ENCODE measurements at regions not wholly inside any gene's neighbourhood (a gene's known extent, or its start where the extent isn't known, plus 50 kb on each side); places are given as distances from the start of the nearest gene placed in this dataset.

- Histone ChIP-seq H3K36me3 (replicated peaks; ENCODE audit: low read depth, low read length) (no peaks in the 10 kb centered on the region), H3K27ac (ENCODE audit: low read length) (no peak overlapping the region), H3K4me3 (ENCODE audit: low read length) (no peak overlapping the region), H3K79me2 (ENCODE audit: low read length) (no peaks in the 10 kb centered on the region), H3K27me3 (ENCODE audit: low read depth, low read length) (no peaks in the 10 kb centered on the region), H4K20me1 (ENCODE audit: insufficient read depth, low read length) (no peaks in the 10 kb centered on the region), H3K9ac (ENCODE audit: low read length) (no peak overlapping the region), H2AFZ (ENCODE audit: low read depth, low read length) (no peak overlapping the region), H3K9me3 (ENCODE audit: insufficient read depth, low read length) (no peaks in the 10 kb centered on the region), H3K4me1 (ENCODE audit: low read length) (no peaks in the 10 kb centered on the region), H3K4me2 (ENCODE audit: low read length) (no peak overlapping the region)
- TF ChIP-seq CTCF (IDR thresholded peaks at IDR 0.05; ENCODE audit: low read depth, low read length) (no peak), EZH2phosphoT487 (IDR thresholded peaks at IDR 0.05; ENCODE audit: low read depth) (no peak)
Measured at GRCh38 chr1:96240438-96240837, 481.1 kb upstream of the PTBP2 start.

- H3K4me1 ChIP-seq (ENCODE audit: low read length) = no peaks in the 10 kb centered on the region
- TF ChIP-seq EZH2phosphoT487 (IDR thresholded peaks at IDR 0.05; ENCODE audit: low read depth) (no peak), CTCF (IDR thresholded peaks at IDR 0.05; ENCODE audit: low read depth, low read length) (no peak)
- H3K36me3 ChIP-seq (replicated peaks; ENCODE audit: low read depth, low read length) = no peaks in the 10 kb centered on the region
- no peaks in the 10 kb centered on the region for H3K79me2 ChIP-seq (ENCODE audit: low read length)
- no peaks in the 10 kb centered on the region for H3K9me3 ChIP-seq (ENCODE audit: insufficient read depth, low read length)
- no peak overlapping the region for H3K9ac ChIP-seq (ENCODE audit: low read length)
- H4K20me1 ChIP-seq (ENCODE audit: insufficient read depth, low read length) = no peaks in the 10 kb centered on the region
- no peak overlapping the region for H3K27ac ChIP-seq (ENCODE audit: low read length)
- H2AFZ ChIP-seq (ENCODE audit: low read depth, low read length) = no peak overlapping the region
- H3K4me3 ChIP-seq (ENCODE audit: low read length) = no peak overlapping the region
- no peak overlapping the region for H3K4me2 ChIP-seq (ENCODE audit: low read length)
- no peaks in the 10 kb centered on the region for H3K27me3 ChIP-seq (ENCODE audit: low read depth, low read length)
Measured at GRCh38 chr1:96253246-96254035, 468.1 kb upstream of the PTBP2 start.

- TF ChIP-seq CTCF (IDR thresholded peaks at IDR 0.05; ENCODE audit: low read depth, low read length) (no peak), EZH2phosphoT487 (IDR thresholded peaks at IDR 0.05; ENCODE audit: low read depth) (no peak)
- Histone ChIP-seq H3K79me2 (ENCODE audit: low read length) (no peaks in the 10 kb centered on the region), H4K20me1 (ENCODE audit: insufficient read depth, low read length) (no peaks in the 10 kb centered on the region), H3K4me2 (ENCODE audit: low read length) (no peak overlapping the region), H3K9ac (ENCODE audit: low read length) (no peak overlapping the region), H3K9me3 (ENCODE audit: insufficient read depth, low read length) (no peaks in the 10 kb centered on the region), H2AFZ (ENCODE audit: low read depth, low read length) (no peak overlapping the region), H3K4me3 (ENCODE audit: low read length) (no peak overlapping the region), H3K36me3 (replicated peaks; ENCODE audit: low read depth, low read length) (no peaks in the 10 kb centered on the region), H3K4me1 (ENCODE audit: low read length) (no peaks in the 10 kb centered on the region), H3K27me3 (ENCODE audit: low read depth, low read length) (no peaks in the 10 kb centered on the region), H3K27ac (ENCODE audit: low read length) (no peak overlapping the region)
Measured at GRCh38 chr1:96256130-96256790, 465.3 kb upstream of the PTBP2 start.

- TF ChIP-seq CTCF (IDR thresholded peaks at IDR 0.05; ENCODE audit: low read depth, low read length) (no peak), EZH2phosphoT487 (IDR thresholded peaks at IDR 0.05; ENCODE audit: low read depth) (no peak)
- Histone ChIP-seq H2AFZ (ENCODE audit: low read depth, low read length) (no peak overlapping the region), H3K27ac (ENCODE audit: low read length) (no peak overlapping the region), H3K9ac (ENCODE audit: low read length) (no peak overlapping the region), H3K4me2 (ENCODE audit: low read length) (no peak overlapping the region), H3K36me3 (replicated peaks; ENCODE audit: low read depth, low read length) (no peaks in the 10 kb centered on the region), H3K27me3 (ENCODE audit: low read depth, low read length) (no peaks in the 10 kb centered on the region), H3K79me2 (ENCODE audit: low read length) (no peaks in the 10 kb centered on the region), H3K4me1 (ENCODE audit: low read length) (no peaks in the 10 kb centered on the region), H4K20me1 (ENCODE audit: insufficient read depth, low read length) (no peaks in the 10 kb centered on the region), H3K4me3 (ENCODE audit: low read length) (no peak overlapping the region), H3K9me3 (ENCODE audit: insufficient read depth, low read length) (no peaks in the 10 kb centered on the region)
Measured at GRCh38 chr1:96259399-96259798, 462.2 kb upstream of the PTBP2 start.
